ENCODE measurements at regions not wholly inside any gene's neighbourhood (a gene's known extent, or its start where the extent isn't known, plus 50 kb on each side); places are given as distances from the start of the nearest gene placed in this dataset.

GRCh38 chr1:184189361-184189760 is 137.8 kb downstream of the TSEN15 start:
- ATAC-seq (no peak), DNase-seq (ENCODE audit: low read depth, low spot score) (no peak), FAIRE-seq (no peak)
- Histone ChIP-seq H2AFZ (ENCODE audit: control insufficient read depth, low read depth, low read length) (no peak overlapping the region), H3K9ac (ENCODE audit: control insufficient read depth, insufficient read depth, low read length) (no peak overlapping the region), H3K4me2 (ENCODE audit: control insufficient read depth, insufficient read depth) (no peak overlapping the region), H3K36me3 (ENCODE audit: control insufficient read depth in 2 of 2, insufficient read depth in 2 of 2, low read length in 1 of 2) (no peaks in the 10 kb centered on the region), H3K9me3 (replicated peaks; ENCODE audit: control insufficient read depth, insufficient read depth, low read length) (no peaks in the 10 kb centered on the region), H3K79me2 (ENCODE audit: control insufficient read depth, insufficient read depth, low read length) (no peaks in the 10 kb centered on the region), H3K4me1 (ENCODE audit: control insufficient read depth, insufficient read depth, low read length) (no peaks in the 10 kb centered on the region), H3K27ac (ENCODE audit: control insufficient read depth, insufficient read depth) (no peak overlapping the region), H3K27me3 (replicated peaks in 1 of 2; ENCODE audit: control insufficient read depth in 2 of 2, insufficient read depth in 2 of 2, low read length in 1 of 2) (no peaks in the 10 kb centered on the region), H3K4me3 (no peak overlapping the region), H4K20me1 (ENCODE audit: control insufficient read depth, insufficient read depth) (no peaks in the 10 kb centered on the region)
- ChIA-PET POLR2A (no interaction called here), RAD21 (ENCODE audit: unreplicated experiment) (no interaction called here), SMC1A (ENCODE audit: uncharacterized antibody, unreplicated experiment) (no interaction called here), CTCF (no interaction called here)
- TF ChIP-seq PML (IDR thresholded peaks at IDR 0.05; ENCODE audit: low read length): no peak
- no peak for TF ChIP-seq STAT1 (conservative IDR thresholded peaks at IDR 0.05)
- TF ChIP-seq MXI1 (IDR thresholded peaks at IDR 0.05; ENCODE audit: low read depth, low read length): no peak
- TF ChIP-seq CREB1 (IDR thresholded peaks at IDR 0.05; ENCODE audit: low read depth): no peak
- no peak for TF ChIP-seq SIX5 (IDR thresholded peaks at IDR 0.05; ENCODE audit: low read depth, low read length, severe bottlenecking)
- TF ChIP-seq DPF2 (IDR thresholded peaks at IDR 0.05): no peak
- TF ChIP-seq EED (IDR thresholded peaks at IDR 0.05; ENCODE audit: low read depth): no peak
- TF ChIP-seq CBX5 (IDR thresholded peaks at IDR 0.05; ENCODE audit: low read depth): no peak
- no peak for TF ChIP-seq ESRRA (IDR thresholded peaks at IDR 0.05; ENCODE audit: low read length)
- TF ChIP-seq ZBTB11 (CRISPR knock-in tag; IDR thresholded peaks at IDR 0.05): no peak
- TF ChIP-seq MEF2B (IDR thresholded peaks at IDR 0.05; ENCODE audit: partially characterized antibody, poor library complexity, severe bottlenecking): no peak
- no peak for TF ChIP-seq ZNF622 (IDR thresholded peaks at IDR 0.05)
- no peak for TF ChIP-seq MYB (IDR thresholded peaks at IDR 0.05; ENCODE audit: borderline replicate concordance, low read depth, low read length)
- no peak for TF ChIP-seq RB1 (IDR thresholded peaks at IDR 0.05; ENCODE audit: borderline replicate concordance)
- no peak for TF ChIP-seq SIN3A (IDR thresholded peaks at IDR 0.05; ENCODE audit: low read depth, low read length)
- TF ChIP-seq RELB (IDR thresholded peaks at IDR 0.05; ENCODE audit: low read depth): no peak
- TF ChIP-seq MTA3 (IDR thresholded peaks at IDR 0.05; ENCODE audit: borderline replicate concordance, low read length): no peak
- no peak for TF ChIP-seq ZBED1 (IDR thresholded peaks at IDR 0.05; ENCODE audit: borderline replicate concordance)
- no TSS peak for BruUV-seq (replicated peaks)
- in situ Hi-C loops (cut with MboI) (no loop called here), intact Hi-C loops (cut with micrococcal nuclease; ENCODE audit: unreplicated experiment) (no loop called here)

All from GM12878 (cell line).